ENCODE measurements at regions not wholly inside any gene's neighbourhood (a gene's known extent, or its start where the extent isn't known, plus 50 kb on each side); places are given as distances from the start of the nearest gene placed in this dataset.

DNA sequence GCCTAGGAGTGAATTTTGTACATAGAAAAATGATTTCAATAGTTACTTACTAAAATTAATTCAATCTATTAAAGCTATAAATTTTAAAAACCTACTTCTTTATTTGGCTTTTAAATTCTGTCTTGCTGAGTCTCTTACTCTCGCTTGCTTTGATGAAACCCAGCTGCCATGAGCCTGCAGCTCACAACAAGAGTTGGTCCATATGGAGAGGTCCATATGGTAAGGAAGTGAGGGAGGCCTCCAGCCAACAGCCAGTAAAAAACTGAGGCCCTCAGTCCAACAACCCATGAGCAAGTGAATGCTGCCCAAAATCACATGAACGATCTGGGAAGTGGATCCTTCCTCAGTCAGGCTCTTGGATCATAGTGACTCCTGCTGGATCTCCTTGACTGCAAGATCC, 89.9 kb upstream of the CXADR start:
- TF ChIP-seq POLR2AphosphoS5 (IDR thresholded peaks at IDR 0.05; ENCODE audit: borderline replicate concordance, low read depth, low read length) (no peak), EZH2 (IDR thresholded peaks at IDR 0.05) (no peak)

All from SK-N-MC (cell line).